ENCODE measurements at regions not wholly inside any gene's neighbourhood (a gene's known extent, or its start where the extent isn't known, plus 50 kb on each side); places are given as distances from the start of the nearest gene placed in this dataset.
"Not testable (repeated sequence)": the region's sequence is repeated elsewhere in the genome, so short reads cannot be mapped to it uniquely, and the experiment has no call there.

DNA sequence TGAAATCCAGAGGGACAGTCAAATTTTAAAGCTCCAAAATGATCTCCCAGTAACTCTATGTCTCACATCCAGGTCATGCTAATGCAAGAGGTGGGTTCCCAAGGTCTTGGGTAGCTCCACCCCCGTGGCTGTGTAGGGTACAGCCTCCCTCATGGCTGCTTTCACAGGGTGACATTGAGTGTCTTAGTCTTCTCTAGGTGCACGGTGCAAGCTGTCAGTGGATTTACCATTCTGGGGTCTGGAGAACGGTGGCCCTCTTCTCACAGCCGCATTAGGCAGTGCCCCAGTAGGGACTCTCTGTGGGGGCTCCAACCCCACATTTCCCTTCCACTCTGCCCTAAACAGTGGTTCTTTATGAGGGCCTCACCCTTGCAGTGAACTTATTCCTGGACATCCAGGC is 640.0 kb upstream of the TPTE start:
- H3K27ac Mint-ChIP-seq; H3K4me1 ChIP-seq (ENCODE audit: control insufficient read depth in 2 of 2, insufficient read depth in 2 of 2, low read length in 2 of 2); H3K27ac ChIP-seq (ENCODE audit: low read depth, low read length); H3K4me3 ChIP-seq (ENCODE audit: low read length); H3K27me3 ChIP-seq (ENCODE audit: control insufficient read depth in 2 of 2, insufficient read depth in 2 of 2, low read length in 2 of 2); POLR2A ChIA-PET; intact Hi-C loops (cut with micrococcal nuclease); ATAC-seq; H3K27me3 Mint-ChIP-seq; CTCF ChIA-PET; H3K9me3 ChIP-seq (ENCODE audit: control insufficient read depth in 2 of 3, low read length in 3 of 3); H3K4me3 Mint-ChIP-seq; DNase-seq; H3K36me3 ChIP-seq (ENCODE audit: control insufficient read depth in 2 of 3, insufficient read depth in 3 of 3, low read length in 3 of 3); H3K4me1 Mint-ChIP-seq; H3K36me3 Mint-ChIP-seq: not testable (repeated sequence)
- peaks cover 11 to 38% (median 24%) of the 10 kb centered on the region in 11 donors for H3K9me3 Mint-ChIP-seq

DNA sequence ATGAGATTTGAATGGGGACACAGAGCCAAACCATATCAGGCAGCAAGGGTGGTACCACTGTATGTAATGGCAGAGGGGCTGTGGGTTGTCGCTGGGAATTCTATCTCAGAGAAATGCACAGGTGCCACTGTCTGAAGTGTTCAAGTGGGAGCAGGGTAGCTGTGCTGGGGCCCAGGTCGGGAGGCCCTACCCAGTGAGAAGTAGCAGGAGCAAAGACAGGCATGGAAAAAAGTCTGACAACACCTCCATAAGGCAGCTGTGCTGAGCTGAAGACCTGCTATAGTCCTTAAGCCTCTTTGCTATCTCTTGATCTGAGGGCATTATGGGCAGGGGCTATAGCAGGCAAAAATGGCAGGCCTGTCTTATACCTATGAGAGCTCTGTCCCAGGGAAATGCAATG is 638.3 kb upstream of the TPTE start:
- CTCF ChIA-PET; H3K27ac ChIP-seq (ENCODE audit: low read depth, low read length); H3K27me3 Mint-ChIP-seq; POLR2A ChIA-PET; H3K4me3 ChIP-seq (ENCODE audit: low read length); H3K4me3 Mint-ChIP-seq; H3K27me3 ChIP-seq (ENCODE audit: control insufficient read depth in 2 of 2, insufficient read depth in 2 of 2, low read length in 2 of 2); DNase-seq; H3K9me3 ChIP-seq (ENCODE audit: control insufficient read depth in 2 of 3, low read length in 3 of 3); H3K27ac Mint-ChIP-seq; H3K4me1 Mint-ChIP-seq; H3K36me3 ChIP-seq (ENCODE audit: control insufficient read depth in 2 of 3, insufficient read depth in 3 of 3, low read length in 3 of 3); intact Hi-C loops (cut with micrococcal nuclease); H3K4me1 ChIP-seq (ENCODE audit: control insufficient read depth in 2 of 2, insufficient read depth in 2 of 2, low read length in 2 of 2); H3K36me3 Mint-ChIP-seq: not testable (repeated sequence)
- peak; percentile 26 for ATAC-seq
- peaks cover 11 to 38% (median 28%) of the 10 kb centered on the region in 11 donors for H3K9me3 Mint-ChIP-seq

DNA sequence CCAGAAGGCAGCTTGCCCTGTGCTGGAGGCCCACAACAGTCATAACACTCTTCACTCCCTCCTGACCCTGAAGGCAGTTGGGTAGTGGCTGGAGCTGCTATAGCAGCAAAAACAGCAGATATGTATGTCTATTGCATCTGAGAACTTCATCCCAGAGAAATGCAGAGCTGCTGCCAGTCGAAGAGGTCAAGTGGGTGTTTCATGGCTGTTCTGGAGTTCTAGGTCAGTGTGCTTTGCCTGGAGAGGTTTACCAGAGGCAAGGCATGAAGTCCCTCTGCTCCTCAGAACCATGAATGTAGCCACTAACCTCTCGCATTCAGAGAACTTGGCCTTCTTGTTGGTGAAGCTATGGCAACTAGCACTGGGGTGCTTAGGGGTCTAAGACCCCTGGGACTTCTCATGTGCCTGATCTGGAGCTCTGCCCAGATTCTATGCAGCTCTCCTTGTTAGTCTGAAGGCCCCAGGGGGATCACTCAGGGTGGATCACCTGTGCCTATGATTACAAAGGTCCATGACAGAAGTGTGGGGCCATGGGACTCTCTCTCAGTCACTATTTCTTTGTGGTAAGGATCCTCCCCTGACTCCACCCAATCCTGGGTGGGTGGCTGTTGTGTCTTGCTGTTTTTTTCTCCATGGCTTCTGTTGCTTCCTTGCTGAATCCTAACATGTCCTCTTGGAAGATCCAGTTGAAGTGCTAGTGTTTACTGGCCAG is 637.7 kb upstream of the TPTE start:
- DNase-seq; H3K27me3 ChIP-seq (ENCODE audit: control insufficient read depth in 2 of 2, insufficient read depth in 2 of 2, low read length in 2 of 2); H3K4me3 Mint-ChIP-seq; H3K4me1 ChIP-seq (ENCODE audit: control insufficient read depth in 2 of 2, insufficient read depth in 2 of 2, low read length in 2 of 2); H3K27me3 Mint-ChIP-seq; H3K27ac Mint-ChIP-seq; H3K27ac ChIP-seq (ENCODE audit: low read depth, low read length); H3K4me1 Mint-ChIP-seq; ATAC-seq; CTCF ChIA-PET; H3K36me3 Mint-ChIP-seq; H3K36me3 ChIP-seq (ENCODE audit: control insufficient read depth in 2 of 3, insufficient read depth in 3 of 3, low read length in 3 of 3); H3K4me3 ChIP-seq (ENCODE audit: low read length); H3K9me3 ChIP-seq (ENCODE audit: control insufficient read depth in 2 of 3, low read length in 3 of 3); intact Hi-C loops (cut with micrococcal nuclease); POLR2A ChIA-PET: not testable (repeated sequence)
- peaks cover 11 to 34% (median 25%) of the 10 kb centered on the region in 11 donors for H3K9me3 Mint-ChIP-seq

DNA sequence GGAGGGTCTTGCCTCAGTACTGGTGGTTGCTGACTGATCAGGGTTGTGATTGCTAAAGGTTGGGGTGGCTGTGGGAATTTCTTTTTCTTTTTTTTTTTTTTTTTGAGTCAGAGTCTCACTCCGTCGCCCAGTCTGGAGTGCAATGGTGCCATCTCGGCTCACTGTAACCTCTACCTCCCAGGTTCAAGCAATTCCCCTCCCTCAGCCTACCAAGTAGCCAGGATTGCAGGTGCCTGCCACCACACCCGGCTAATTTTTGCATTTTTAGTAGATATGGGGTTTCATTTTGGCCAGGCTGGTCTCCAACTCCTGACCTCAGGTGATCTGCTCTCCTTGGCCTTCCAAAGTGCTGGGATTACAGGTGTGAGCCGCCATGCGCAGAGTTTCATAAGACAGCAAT is 632.9 kb upstream of the TPTE start:
- H3K27ac Mint-ChIP-seq; POLR2A ChIA-PET; H3K4me1 Mint-ChIP-seq; H3K4me1 ChIP-seq (ENCODE audit: control insufficient read depth in 2 of 2, insufficient read depth in 2 of 2, low read length in 2 of 2); H3K27me3 Mint-ChIP-seq; intact Hi-C loops (cut with micrococcal nuclease); H3K27me3 ChIP-seq (ENCODE audit: control insufficient read depth in 2 of 2, insufficient read depth in 2 of 2, low read length in 2 of 2); H3K36me3 Mint-ChIP-seq; H3K36me3 ChIP-seq (ENCODE audit: control insufficient read depth in 2 of 3, insufficient read depth in 3 of 3, low read length in 3 of 3); H3K4me3 Mint-ChIP-seq; H3K27ac ChIP-seq (ENCODE audit: low read depth, low read length); CTCF ChIA-PET; H3K9me3 ChIP-seq (ENCODE audit: control insufficient read depth in 2 of 3, low read length in 3 of 3); DNase-seq; ATAC-seq; H3K4me3 ChIP-seq (ENCODE audit: low read length): not testable (repeated sequence)
- H3K9me3 Mint-ChIP-seq = peaks cover 4 to 35% (median 17%) of the 10 kb centered on the region in 11 donors

DNA sequence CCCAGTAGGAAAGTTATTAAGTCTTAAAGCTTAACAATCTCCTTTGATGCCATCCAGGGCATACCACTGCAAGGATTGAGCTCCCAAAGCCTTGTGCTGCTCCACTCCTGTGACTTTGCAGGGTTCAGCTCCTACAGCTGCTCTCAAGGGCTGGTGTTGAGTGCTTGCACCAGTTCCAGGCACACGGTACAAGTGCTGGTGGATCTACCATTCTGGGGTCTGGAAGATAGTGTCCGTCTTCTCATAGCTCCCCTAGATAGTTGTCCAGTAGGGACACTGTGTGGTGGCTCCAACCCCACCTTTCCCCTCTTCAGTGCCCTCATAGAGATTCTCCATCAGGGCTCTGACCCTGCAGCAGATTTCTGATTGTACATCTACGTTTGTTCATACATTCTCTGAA is 617.8 kb upstream of the TPTE start:
- H3K27me3 ChIP-seq (ENCODE audit: control insufficient read depth in 2 of 2, insufficient read depth in 2 of 2, low read length in 2 of 2); H3K36me3 Mint-ChIP-seq; H3K4me3 ChIP-seq (ENCODE audit: low read length); H3K36me3 ChIP-seq (ENCODE audit: control insufficient read depth in 2 of 3, insufficient read depth in 3 of 3, low read length in 3 of 3); H3K27ac Mint-ChIP-seq; H3K4me1 ChIP-seq (ENCODE audit: control insufficient read depth in 2 of 2, insufficient read depth in 2 of 2, low read length in 2 of 2); ATAC-seq; H3K4me3 Mint-ChIP-seq; H3K27ac ChIP-seq (ENCODE audit: low read depth, low read length); H3K4me1 Mint-ChIP-seq; POLR2A ChIA-PET; DNase-seq; CTCF ChIA-PET; intact Hi-C loops (cut with micrococcal nuclease); H3K27me3 Mint-ChIP-seq: not testable (repeated sequence)
- peaks cover 3 to 20% (median 10%) of the 10 kb centered on the region in 11 donors for H3K9me3 Mint-ChIP-seq
- H3K9me3 ChIP-seq (ENCODE audit: control insufficient read depth in 2 of 3, low read length in 3 of 3) = peaks cover 0 to 11% (median 0%) of the 10 kb centered on the region in 3 experiments

DNA sequence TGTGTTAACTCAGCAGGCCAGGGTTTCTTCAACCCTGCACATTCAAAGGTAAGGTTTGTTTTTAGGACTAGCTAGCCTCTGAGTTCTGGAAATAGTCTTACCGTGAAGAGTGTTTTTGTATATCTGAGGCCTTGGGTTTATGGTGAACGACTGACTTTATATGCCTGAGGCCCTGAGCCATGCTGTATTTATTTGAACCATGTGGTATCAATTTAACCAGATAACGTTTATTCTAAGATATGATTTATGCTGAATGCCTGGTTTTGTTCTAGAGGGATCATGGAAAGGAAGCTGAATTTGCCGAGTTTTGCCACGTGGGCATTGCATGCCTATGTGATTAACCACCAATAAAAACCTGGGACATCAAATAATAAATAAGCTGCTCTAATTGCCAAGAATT is 607.2 kb upstream of the TPTE start:
- POLR2A ChIA-PET; H3K4me3 ChIP-seq (ENCODE audit: low read length); DNase-seq; CTCF ChIA-PET; H3K4me1 Mint-ChIP-seq; H3K4me3 Mint-ChIP-seq; ATAC-seq; H3K36me3 Mint-ChIP-seq; H3K27ac Mint-ChIP-seq; H3K4me1 ChIP-seq (ENCODE audit: control insufficient read depth in 2 of 2, insufficient read depth in 2 of 2, low read length in 2 of 2); H3K36me3 ChIP-seq (ENCODE audit: control insufficient read depth in 2 of 3, insufficient read depth in 3 of 3, low read length in 3 of 3); H3K27me3 Mint-ChIP-seq; H3K27ac ChIP-seq (ENCODE audit: low read depth, low read length); intact Hi-C loops (cut with micrococcal nuclease); H3K27me3 ChIP-seq (ENCODE audit: control insufficient read depth in 2 of 2, insufficient read depth in 2 of 2, low read length in 2 of 2); H3K9me3 ChIP-seq (ENCODE audit: control insufficient read depth in 2 of 3, low read length in 3 of 3): not testable (repeated sequence)
- peaks cover 5 to 41% (median 19%) of the 10 kb centered on the region in 11 donors for H3K9me3 Mint-ChIP-seq

DNA sequence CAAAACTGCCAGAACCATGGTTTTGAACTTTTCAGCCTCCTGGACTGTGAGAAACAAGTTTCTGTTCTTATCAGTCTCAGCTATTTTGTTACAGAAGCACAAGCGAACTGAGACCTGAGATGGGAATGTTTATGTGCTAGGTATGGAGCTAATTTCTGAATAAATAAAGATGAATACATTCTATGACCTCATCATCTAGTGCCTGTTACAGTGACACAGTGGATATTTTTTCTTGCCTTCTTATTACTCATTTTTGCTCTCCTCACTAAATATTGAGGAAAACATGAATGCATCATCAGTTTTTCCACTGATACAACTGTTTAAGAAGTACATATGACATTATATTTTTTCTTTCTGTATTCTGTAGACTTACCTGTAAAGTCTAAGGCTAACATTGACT is 601.9 kb upstream of the TPTE start:
- H3K27ac Mint-ChIP-seq; ATAC-seq; H3K36me3 Mint-ChIP-seq; H3K4me1 ChIP-seq (ENCODE audit: control insufficient read depth in 2 of 2, insufficient read depth in 2 of 2, low read length in 2 of 2); H3K4me3 ChIP-seq (ENCODE audit: low read length); intact Hi-C loops (cut with micrococcal nuclease); H3K27ac ChIP-seq (ENCODE audit: low read depth, low read length); CTCF ChIA-PET; H3K27me3 ChIP-seq (ENCODE audit: control insufficient read depth in 2 of 2, insufficient read depth in 2 of 2, low read length in 2 of 2); H3K9me3 ChIP-seq (ENCODE audit: control insufficient read depth in 2 of 3, low read length in 3 of 3); H3K4me3 Mint-ChIP-seq; H3K4me1 Mint-ChIP-seq; H3K27me3 Mint-ChIP-seq; H3K36me3 ChIP-seq (ENCODE audit: control insufficient read depth in 2 of 3, insufficient read depth in 3 of 3, low read length in 3 of 3); DNase-seq; POLR2A ChIA-PET: not testable (repeated sequence)
- H3K9me3 Mint-ChIP-seq = peaks cover 0 to 27% (median 9%) of the 10 kb centered on the region in 11 donors
